ENCODE measurements at regions not wholly inside any gene's neighbourhood (a gene's known extent, or its start where the extent isn't known, plus 50 kb on each side); places are given as distances from the start of the nearest gene placed in this dataset.

DNA sequence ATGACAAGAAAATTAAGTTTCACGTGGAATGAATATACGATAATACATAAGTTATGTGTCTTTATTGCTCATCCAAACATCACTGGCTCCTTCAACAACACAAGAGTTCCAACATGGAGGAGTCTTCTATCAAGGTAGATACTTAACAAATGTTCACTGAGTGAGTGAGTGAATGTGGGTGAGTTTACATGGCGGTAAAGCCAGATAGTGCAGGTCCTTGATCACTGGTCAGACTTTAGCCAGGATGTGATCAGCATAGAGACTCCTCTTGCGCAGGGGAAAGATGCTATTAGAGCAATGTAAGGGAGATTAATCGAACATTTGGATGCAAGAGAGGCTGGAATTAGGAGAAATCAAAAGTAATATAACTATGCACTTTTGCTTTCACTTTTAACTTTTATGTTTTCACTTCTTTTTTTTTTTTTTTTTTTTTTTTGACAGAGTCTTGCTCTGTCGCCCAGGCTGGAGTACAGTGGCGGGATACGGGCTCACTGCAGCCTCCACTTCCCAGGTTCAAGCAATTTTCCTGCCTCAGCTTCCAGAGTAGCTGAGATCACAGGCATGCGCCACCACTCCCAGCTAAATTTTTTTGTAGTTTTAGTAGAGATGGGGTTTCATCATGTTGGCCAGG lies 249.0 kb upstream of the ID2 start:
- Histone ChIP-seq H3K4me3 (no peak overlapping the region), H3K4me1 (peaks cover 8 to 44% (median 28%) of the 10 kb centered on the region in 10 experiments; a peak in 19 of 20 replicates), H3K9ac (peak overlapping the region in 1 of 11 experiments; percentile 28; a peak in 1 of 22 replicates), H4K20me1 (no peaks in the 10 kb centered on the region), H3K4me2 (peak overlapping the region; percentile 6 to 76 (median 47)), H3K27ac (peak overlapping the region in 6 of 11 experiments; percentile 2 to 56 (median 37); a peak in 11 of 22 replicates), H3K27me3 (no peaks in the 10 kb centered on the region), H3K9me3 (replicated peaks in 1 of 11) (peaks cover 0 to 7% (median 3%) of the 10 kb centered on the region in 11 experiments; a peak in 10 of 22 replicates), H3K36me3 (no peaks in the 10 kb centered on the region)
- TF ChIP-seq Cebpa-rat (IDR thresholded peaks at IDR 0.05), result no peak

DNA sequence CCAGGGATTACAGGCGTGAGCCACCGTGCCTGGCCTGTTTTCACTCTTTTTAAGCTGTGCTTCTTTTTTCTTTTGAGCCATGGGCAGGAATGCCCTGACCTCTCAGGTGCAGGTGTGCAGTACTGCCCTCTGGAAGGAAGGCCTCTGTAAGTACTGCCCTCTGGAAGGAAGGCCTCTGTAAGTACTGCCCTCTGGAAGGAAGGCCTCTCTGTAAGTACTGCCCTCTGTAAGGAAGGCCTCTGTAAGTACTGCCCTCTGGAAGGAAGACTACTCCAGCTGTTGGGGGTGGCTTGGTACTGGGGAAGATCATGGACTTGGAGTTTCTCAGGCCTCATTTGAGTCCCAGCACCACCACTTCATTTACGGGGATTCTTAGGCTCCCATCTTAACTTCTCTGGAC lies 248.5 kb upstream of the ID2 start:
- no peak overlapping the region for H3K4me3 ChIP-seq

DNA sequence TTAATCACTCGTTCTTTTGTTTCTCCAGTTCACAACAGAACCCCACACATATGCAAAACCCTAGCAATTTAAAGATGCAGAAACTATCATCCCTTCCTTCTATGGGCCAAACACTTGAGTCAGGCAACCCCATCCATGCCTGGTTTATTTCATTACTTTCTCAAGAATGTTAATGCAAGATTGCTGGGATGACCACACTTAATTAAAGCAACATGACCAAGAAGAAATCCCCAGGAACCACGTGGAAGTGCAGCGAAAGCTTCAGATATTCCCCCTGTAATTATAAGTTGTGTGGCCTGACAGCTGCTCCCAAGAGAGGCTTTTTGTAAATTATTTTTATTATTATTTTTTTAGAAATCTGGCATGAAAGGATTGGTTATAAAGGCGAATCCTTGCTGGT lies 246.2 kb upstream of the ID2 start:
- Histone ChIP-seq H3K27ac (no peak overlapping the region; a peak in 1 of 22 replicates), H3K4me2 (peak overlapping the region in 4 of 11 experiments; percentile 34 to 63 (median 56); a peak in 11 of 22 replicates)

More for the DNA sequence above, 248.5 kb upstream of the ID2 start:
- H4K20me1 ChIP-seq, result no peaks in the 10 kb centered on the region
- peaks cover 0 to 13% (median 7%) of the 10 kb centered on the region in 11 experiments; a peak in 10 of 22 replicates for H3K9me3 ChIP-seq (replicated peaks in 1 of 11)
- H3K27me3 ChIP-seq, result no peaks in the 10 kb centered on the region
- peak overlapping the region; percentile 6 to 76 (median 47); a peak in 21 of 22 replicates for H3K4me2 ChIP-seq
- peak overlapping the region in 6 of 11 experiments; percentile 2 to 56 (median 36); a peak in 6 of 22 replicates for H3K27ac ChIP-seq
- peaks cover 10 to 46% (median 29%) of the 10 kb centered on the region in 10 experiments for H3K4me1 ChIP-seq
- no peaks in the 10 kb centered on the region for H3K36me3 ChIP-seq
- no peak for TF ChIP-seq Cebpa-rat (IDR thresholded peaks at IDR 0.05)
- H3K9ac ChIP-seq, result 0 out of 22 replicates have a peak overlapping the region, but pooled peaks of 1 of the 11 experiments have one; percentile 28

DNA sequence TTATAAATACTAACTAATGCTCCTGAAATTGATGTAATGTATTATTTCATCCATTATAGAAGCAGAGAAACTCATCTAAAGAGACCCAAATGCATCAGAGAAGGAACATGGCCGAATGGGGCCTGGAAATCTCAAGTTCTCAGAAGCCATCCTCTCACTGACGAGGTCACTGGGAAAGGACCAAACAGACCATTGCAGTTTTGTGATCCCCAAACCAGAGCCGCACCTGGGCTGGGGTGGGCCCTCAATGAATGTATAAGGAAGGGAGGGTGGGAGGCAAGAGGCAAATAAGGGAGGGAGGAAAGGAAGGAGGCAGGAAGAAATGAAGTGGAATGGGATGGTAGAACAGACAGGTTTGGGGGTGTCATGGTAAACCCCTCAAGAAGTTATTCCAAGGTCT lies 245.3 kb upstream of the ID2 start:
- H3K4me3 ChIP-seq, result no peak overlapping the region
- H3K27me3 ChIP-seq, result no peaks in the 10 kb centered on the region
- H3K36me3 ChIP-seq, result no peaks in the 10 kb centered on the region
- H3K4me1 ChIP-seq, result peaks cover 32 to 64% (median 52%) of the 10 kb centered on the region in 10 experiments
- H3K9ac ChIP-seq, result no peak overlapping the region
- TF ChIP-seq Cebpa-rat (IDR thresholded peaks at IDR 0.05), result no peak
- H3K4me2 ChIP-seq, result peak overlapping the region in 4 of 11 experiments; percentile 34 to 63 (median 56); a peak in 7 of 22 replicates
- H4K20me1 ChIP-seq, result no peaks in the 10 kb centered on the region
- peaks cover 0 to 26% (median 7%) of the 10 kb centered on the region in 11 experiments; a peak in 11 of 22 replicates for H3K9me3 ChIP-seq (replicated peaks in 1 of 11)
- H3K27ac ChIP-seq, result no peak overlapping the region; a peak in 1 of 22 replicates

More for the DNA sequence above, 246.2 kb upstream of the ID2 start:
- Histone ChIP-seq H4K20me1 (no peaks in the 10 kb centered on the region), H3K4me1 (peaks cover 26 to 60% (median 46%) of the 10 kb centered on the region in 10 experiments), H3K9ac (no peak overlapping the region), H3K36me3 (no peaks in the 10 kb centered on the region), H3K4me3 (no peak overlapping the region), H3K9me3 (replicated peaks in 1 of 11) (peaks cover 0 to 26% (median 7%) of the 10 kb centered on the region in 11 experiments; a peak in 11 of 22 replicates), H3K27me3 (no peaks in the 10 kb centered on the region)
- TF ChIP-seq Cebpa-rat (IDR thresholded peaks at IDR 0.05), result no peak

DNA sequence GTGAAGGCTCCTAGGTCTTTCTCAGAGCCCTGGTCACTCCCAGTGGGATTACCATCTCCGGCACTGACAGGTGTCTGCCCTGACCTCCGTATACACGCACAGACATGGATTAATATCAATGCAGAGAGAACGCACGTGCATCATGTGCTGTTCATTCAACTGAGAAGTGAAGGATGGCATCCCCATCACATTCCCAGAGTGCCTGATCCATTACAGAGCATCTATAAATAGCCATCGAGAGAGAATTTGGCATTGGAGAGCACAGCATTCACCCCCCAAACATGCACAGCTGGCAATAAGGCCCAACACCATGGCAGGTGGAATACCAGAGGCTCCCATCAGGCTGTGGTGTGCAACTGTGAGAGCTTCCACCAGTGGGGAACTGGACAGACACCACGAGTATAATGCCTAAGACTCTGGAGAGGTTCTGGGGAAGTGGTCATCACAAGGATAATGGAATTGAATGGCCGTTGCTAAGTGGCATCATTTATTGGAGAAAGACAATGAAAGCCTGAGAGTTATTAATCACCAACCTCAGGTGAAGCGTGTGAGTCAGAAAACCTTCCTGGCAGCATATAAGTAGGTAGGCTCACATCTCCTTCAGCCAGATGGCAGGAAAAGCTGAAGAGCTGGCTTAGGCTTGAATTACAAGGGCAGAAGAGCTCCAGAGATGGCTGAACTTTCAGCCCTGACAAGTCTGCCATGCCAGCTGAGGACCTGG lies 244.5 kb upstream of the ID2 start:
- Histone ChIP-seq H3K4me3 (no peak overlapping the region), H3K4me1 (peaks cover 40 to 72% (median 60%) of the 10 kb centered on the region in 10 experiments)

DNA sequence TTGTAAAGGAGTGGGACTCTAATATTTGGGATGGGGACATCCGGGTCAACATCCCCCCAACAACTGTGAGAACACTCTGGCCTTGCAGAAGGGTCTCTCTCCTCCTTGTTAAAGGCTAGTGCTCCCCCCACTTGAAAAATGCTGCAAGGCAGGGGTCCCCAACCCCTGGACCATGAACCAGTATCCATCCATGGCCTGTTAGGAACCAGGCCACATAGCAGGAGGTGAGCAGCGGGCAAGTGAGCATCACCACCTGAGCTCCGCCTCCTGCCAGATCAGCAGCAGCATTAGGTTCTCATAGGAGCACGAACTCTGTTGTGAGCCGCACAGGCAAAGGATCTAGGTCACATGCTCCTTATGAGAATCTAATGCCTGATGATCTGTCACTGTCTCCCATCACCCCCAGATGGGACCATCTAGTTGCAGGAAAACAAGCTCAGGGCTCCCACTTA lies 243.9 kb upstream of the ID2 start:
- no peak for TF ChIP-seq Cebpa-rat (IDR thresholded peaks at IDR 0.05)
- Histone ChIP-seq H3K27ac (peak overlapping the region in 1 of 11 experiments; percentile 0; a peak in 1 of 22 replicates), H3K4me3 (no peak overlapping the region), H3K27me3 (no peaks in the 10 kb centered on the region), H3K9ac (no peak overlapping the region), H3K9me3 (replicated peaks in 1 of 11) (peaks cover 0 to 26% (median 7%) of the 10 kb centered on the region in 11 experiments; a peak in 11 of 22 replicates), H3K36me3 (no peaks in the 10 kb centered on the region), H3K4me2 (peak overlapping the region in 7 of 11 experiments; percentile 52 to 85 (median 77); a peak in 7 of 22 replicates), H3K4me1 (peaks cover 43 to 73% (median 61%) of the 10 kb centered on the region in 10 experiments), H4K20me1 (no peaks in the 10 kb centered on the region)

More for the DNA sequence above, 244.5 kb upstream of the ID2 start:
- TF ChIP-seq Cebpa-rat (IDR thresholded peaks at IDR 0.05), result no peak
- Histone ChIP-seq H3K27me3 (no peaks in the 10 kb centered on the region), H3K4me2 (peak overlapping the region in 2 of 11 experiments; percentile 5 to 77; a peak in 1 of 22 replicates), H3K27ac (0 out of 22 replicates have a peak overlapping the region, but pooled peaks of 1 of the 11 experiments have one; percentile 0), H4K20me1 (no peaks in the 10 kb centered on the region), H3K9ac (no peak overlapping the region), H3K36me3 (no peaks in the 10 kb centered on the region), H3K9me3 (replicated peaks in 1 of 11) (peaks cover 0 to 26% (median 7%) of the 10 kb centered on the region in 11 experiments; a peak in 11 of 22 replicates)

DNA sequence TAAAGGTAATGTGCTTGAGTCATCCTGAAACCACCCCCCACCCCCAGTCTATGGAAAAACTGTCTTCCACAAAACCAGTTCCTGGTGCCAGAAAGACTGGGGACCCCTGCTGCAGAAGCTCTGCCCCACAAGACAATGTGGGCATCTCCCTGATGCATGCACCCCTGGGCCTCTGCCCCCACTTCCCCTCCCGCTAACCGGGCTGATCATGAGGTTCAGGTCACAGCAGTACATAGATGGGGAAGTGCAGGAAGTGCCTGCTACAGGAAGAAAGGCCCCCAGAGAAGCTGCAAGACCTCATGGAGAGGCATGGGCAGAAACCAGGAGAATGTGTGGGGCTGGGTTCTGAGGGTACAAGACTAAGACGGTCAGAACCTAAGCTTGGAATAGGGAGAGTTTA lies 243.4 kb upstream of the ID2 start:
- no peak for TF ChIP-seq Cebpa-rat (IDR thresholded peaks at IDR 0.05)
- H3K27me3 ChIP-seq, result no peaks in the 10 kb centered on the region
- H4K20me1 ChIP-seq, result no peaks in the 10 kb centered on the region
- H3K4me2 ChIP-seq, result peak overlapping the region; percentile 52 to 85 (median 77)
- peak overlapping the region in 10 of 11 experiments; percentile 41 to 73 (median 63); a peak in 18 of 22 replicates for H3K27ac ChIP-seq
- H3K9me3 ChIP-seq (replicated peaks in 1 of 11), result peaks cover 0 to 26% (median 7%) of the 10 kb centered on the region in 11 experiments; a peak in 11 of 22 replicates
- no peaks in the 10 kb centered on the region for H3K36me3 ChIP-seq
- H3K4me3 ChIP-seq, result 0 out of 20 replicates have a peak overlapping the region, but pooled peaks of 1 of the 10 experiments have one; percentile 9
- H3K9ac ChIP-seq, result peak overlapping the region in 6 of 11 experiments; percentile 3 to 46 (median 26); a peak in 6 of 22 replicates
- peaks cover 44 to 73% (median 61%) of the 10 kb centered on the region in 10 experiments for H3K4me1 ChIP-seq

DNA sequence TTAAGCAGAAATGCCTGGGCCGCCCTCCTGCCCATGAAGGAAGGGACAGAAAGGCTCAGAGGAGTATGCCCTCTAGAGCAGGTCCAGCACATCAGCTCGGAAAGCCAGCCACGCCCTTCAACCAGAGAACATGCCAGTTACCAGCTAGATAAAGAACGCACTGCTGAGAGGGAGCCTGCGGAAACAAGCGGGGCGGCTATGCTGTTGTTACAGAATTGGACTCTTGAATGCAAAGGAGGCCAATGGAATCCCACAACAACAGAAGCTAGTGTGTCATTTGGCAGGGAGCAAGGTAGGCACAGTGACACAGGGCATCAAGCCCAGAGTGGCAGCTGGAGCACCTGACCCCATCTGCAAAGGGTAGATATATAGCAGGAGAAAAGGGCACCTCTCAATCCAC lies 242.9 kb upstream of the ID2 start:
- Histone ChIP-seq H3K9ac (peak overlapping the region in 6 of 11 experiments; percentile 3 to 46 (median 26); a peak in 6 of 22 replicates), H3K9me3 (replicated peaks in 1 of 11) (peaks cover 0 to 26% (median 7%) of the 10 kb centered on the region in 11 experiments; a peak in 11 of 22 replicates), H3K4me2 (peak overlapping the region; percentile 52 to 85 (median 77)), H3K27me3 (no peaks in the 10 kb centered on the region), H3K36me3 (no peaks in the 10 kb centered on the region), H3K4me1 (peaks cover 42 to 69% (median 59%) of the 10 kb centered on the region in 10 experiments), H3K4me3 (0 out of 20 replicates have a peak overlapping the region, but pooled peaks of 1 of the 10 experiments have one; percentile 9), H3K27ac (peak overlapping the region in 10 of 11 experiments; percentile 41 to 73 (median 63); a peak in 18 of 22 replicates), H4K20me1 (no peaks in the 10 kb centered on the region)
- no peak for TF ChIP-seq Cebpa-rat (IDR thresholded peaks at IDR 0.05)

Data from BLaER1 treated with 17β-estradiol and CSF1 and Interleukin-3, amounts not matched to agents 10 nM and 100 nM (cell line).